ENCODE measurements at regions not wholly inside any gene's neighbourhood (a gene's known extent, or its start where the extent isn't known, plus 50 kb on each side); places are given as distances from the start of the nearest gene placed in this dataset.
A peak's percentile ranks its signal among the peaks of the same experiment; 100 is the strongest.
"Not testable (repeated sequence)": the region's sequence is repeated elsewhere in the genome, so short reads cannot be mapped to it uniquely, and the experiment has no call there.

DNA sequence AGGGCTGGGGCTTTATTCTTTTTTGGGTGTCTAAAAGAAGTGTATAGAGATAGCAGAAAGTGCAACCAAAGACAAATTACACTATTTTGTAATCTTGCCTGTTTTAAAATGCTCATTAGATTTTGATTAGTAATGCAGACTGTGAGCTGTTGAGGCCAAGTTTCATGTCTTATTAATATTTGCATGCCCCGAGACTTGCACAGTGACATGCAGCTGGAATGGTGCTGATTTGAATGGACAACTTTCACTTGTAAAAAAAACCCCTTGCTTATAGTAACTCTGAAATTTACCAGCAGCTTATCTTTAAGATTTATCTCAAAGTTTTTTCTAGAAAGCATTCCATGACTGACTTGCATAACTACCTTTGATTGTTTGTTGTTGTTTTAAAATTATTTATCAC lies 835.1 kb upstream of the IGFBP7 start:
- Histone ChIP-seq H3K4me3 (ENCODE audit: low read length in 3 of 3) (no peak overlapping the region), H3K36me3 (ENCODE audit: control insufficient read depth in 2 of 3, insufficient read depth in 3 of 3, low read length in 3 of 3) (no peaks in the 10 kb centered on the region), H3K27ac (ENCODE audit: low read depth in 2 of 2, low read length in 2 of 2) (no peak overlapping the region), H3K9me3 (ENCODE audit: control insufficient read depth in 2 of 3, insufficient read depth in 1 of 3, low read length in 3 of 3) (no peaks in the 10 kb centered on the region), H3K27me3 (ENCODE audit: control insufficient read depth, insufficient read depth, low read length) (no peaks in the 10 kb centered on the region), H3K9ac (ENCODE audit: low read length in 3 of 3) (no peak overlapping the region), H3K4me1 (ENCODE audit: control insufficient read depth in 2 of 3, insufficient read depth in 2 of 3, low read depth in 1 of 3, low read length in 3 of 3) (peaks cover 0 to 2% (median 0%) of the 10 kb centered on the region in 3 donors)
- peak in 1 of 5 donors; percentile 10 for DNase-seq
- FAIRE-seq = no peak
- TF ChIP-seq, protein P1, sequence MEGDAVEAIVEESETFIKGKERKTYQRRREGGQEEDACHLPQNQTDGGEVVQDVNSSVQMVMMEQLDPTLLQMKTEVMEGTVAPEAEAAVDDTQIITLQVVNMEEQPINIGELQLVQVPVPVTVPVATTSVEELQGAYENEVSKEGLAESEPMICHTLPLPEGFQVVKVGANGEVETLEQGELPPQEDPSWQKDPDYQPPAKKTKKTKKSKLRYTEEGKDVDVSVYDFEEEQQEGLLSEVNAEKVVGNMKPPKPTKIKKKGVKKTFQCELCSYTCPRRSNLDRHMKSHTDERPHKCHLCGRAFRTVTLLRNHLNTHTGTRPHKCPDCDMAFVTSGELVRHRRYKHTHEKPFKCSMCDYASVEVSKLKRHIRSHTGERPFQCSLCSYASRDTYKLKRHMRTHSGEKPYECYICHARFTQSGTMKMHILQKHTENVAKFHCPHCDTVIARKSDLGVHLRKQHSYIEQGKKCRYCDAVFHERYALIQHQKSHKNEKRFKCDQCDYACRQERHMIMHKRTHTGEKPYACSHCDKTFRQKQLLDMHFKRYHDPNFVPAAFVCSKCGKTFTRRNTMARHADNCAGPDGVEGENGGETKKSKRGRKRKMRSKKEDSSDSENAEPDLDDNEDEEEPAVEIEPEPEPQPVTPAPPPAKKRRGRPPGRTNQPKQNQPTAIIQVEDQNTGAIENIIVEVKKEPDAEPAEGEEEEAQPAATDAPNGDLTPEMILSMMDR (IDR thresholded peaks at IDR 0.05; ENCODE audit: borderline replicate concordance, extremely low read depth, insufficient read depth) = no peak
- intact Hi-C loops (cut with DNase I) = no loop called here

GRCh38 chr4:57943682-57944081 lies 833.5 kb upstream of the IGFBP7 start:
- DNase-seq = peak in 3 of 5 donors; percentile 17 to 62 (median 24)
- H3K4me3 ChIP-seq (ENCODE audit: low read length in 3 of 3) = no peak overlapping the region
- H3K36me3 ChIP-seq (ENCODE audit: control insufficient read depth in 2 of 3, insufficient read depth in 3 of 3, low read length in 3 of 3) = no peaks in the 10 kb centered on the region
- no peak for FAIRE-seq
- H3K27me3 ChIP-seq (ENCODE audit: control insufficient read depth, insufficient read depth, low read length) = no peaks in the 10 kb centered on the region
- H3K9ac ChIP-seq (ENCODE audit: low read length in 3 of 3) = no peak overlapping the region
- H3K4me1 ChIP-seq (ENCODE audit: control insufficient read depth in 2 of 3, insufficient read depth in 2 of 3, low read depth in 1 of 3, low read length in 3 of 3) = peaks cover 0 to 2% (median 0%) of the 10 kb centered on the region in 3 donors
- TF ChIP-seq, protein P1 (IDR thresholded peaks at IDR 0.05; ENCODE audit: borderline replicate concordance, extremely low read depth, insufficient read depth) = no peak
- intact Hi-C loops (cut with DNase I) = no loop called here
- H3K27ac ChIP-seq (ENCODE audit: low read depth in 2 of 2, low read length in 2 of 2) = no peak overlapping the region
- H3K9me3 ChIP-seq (ENCODE audit: control insufficient read depth in 2 of 3, insufficient read depth in 1 of 3, low read length in 3 of 3) = no peaks in the 10 kb centered on the region

DNA sequence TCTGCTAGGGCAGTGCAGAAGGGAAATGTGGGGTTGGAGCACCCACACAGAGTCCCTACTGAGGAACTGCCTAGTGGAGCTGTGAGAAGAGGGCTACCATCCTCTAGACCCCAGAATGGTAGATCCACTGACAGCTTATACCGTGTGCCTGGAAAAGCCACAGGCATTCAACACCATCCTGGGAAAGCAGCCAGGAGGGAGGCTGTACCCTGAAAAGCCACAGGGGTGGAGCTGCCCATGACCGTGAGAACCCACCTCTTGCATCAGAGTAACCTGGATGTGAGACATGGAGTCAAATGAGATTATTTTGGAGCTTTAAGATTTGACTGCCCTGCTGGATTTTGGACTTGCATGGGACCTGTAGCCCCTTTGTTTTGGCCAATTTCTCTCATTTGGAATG lies 827.1 kb upstream of the IGFBP7 start:
- DNase-seq; intact Hi-C loops (cut with DNase I); H3K9me3 ChIP-seq (ENCODE audit: control insufficient read depth in 2 of 3, insufficient read depth in 1 of 3, low read length in 3 of 3); H3K36me3 ChIP-seq (ENCODE audit: control insufficient read depth in 2 of 3, insufficient read depth in 3 of 3, low read length in 3 of 3); H3K27me3 ChIP-seq (ENCODE audit: control insufficient read depth, insufficient read depth, low read length); H3K9ac ChIP-seq (ENCODE audit: low read length in 3 of 3); H3K4me3 ChIP-seq (ENCODE audit: low read length in 3 of 3); H3K27ac ChIP-seq (ENCODE audit: low read depth in 2 of 2, low read length in 2 of 2); FAIRE-seq; H3K4me1 ChIP-seq (ENCODE audit: control insufficient read depth in 2 of 3, insufficient read depth in 2 of 3, low read depth in 1 of 3, low read length in 3 of 3): not testable (repeated sequence)

- Histone ChIP-seq H3K4me1 (ENCODE audit: control insufficient read depth in 2 of 3, insufficient read depth in 2 of 3, low read depth in 1 of 3, low read length in 3 of 3) (no peaks in the 10 kb centered on the region), H3K27ac (ENCODE audit: low read depth in 2 of 2, low read length in 2 of 2) (no peak overlapping the region), H3K9ac (ENCODE audit: low read length in 3 of 3) (no peak overlapping the region), H3K27me3 (ENCODE audit: control insufficient read depth, insufficient read depth, low read length) (no peaks in the 10 kb centered on the region), H3K9me3 (ENCODE audit: control insufficient read depth in 2 of 3, insufficient read depth in 1 of 3, low read length in 3 of 3) (no peaks in the 10 kb centered on the region), H3K36me3 (ENCODE audit: control insufficient read depth in 2 of 3, insufficient read depth in 3 of 3, low read length in 3 of 3) (no peaks in the 10 kb centered on the region), H3K4me3 (ENCODE audit: low read length in 3 of 3) (no peak overlapping the region)
- TF ChIP-seq, protein P1 (IDR thresholded peaks at IDR 0.05; ENCODE audit: borderline replicate concordance, extremely low read depth, insufficient read depth) = no peak
- intact Hi-C loops (cut with DNase I) = no loop called here
- FAIRE-seq (no peak), DNase-seq (no peak)
Observed at GRCh38 chr4:57926311-57926710, 816.1 kb upstream of the IGFBP7 start.

Data from kidney (tissue), 13 donors.